HG03439 (cell line): ENCODE measurements at regions not wholly inside any gene's neighbourhood (a gene's known extent, or its start where the extent isn't known, plus 50 kb on each side); places are given as distances from the start of the nearest gene placed in this dataset.

Experiments used
- ATAC-seq: cut with Tn5 transposase; IDR thresholded peaks from one replicate; pipeline ENCODE4 v1.9.1; 2021; ENCODE audit warnings: mild to moderate bottlenecking, moderate library complexity; ENCODE audit not compliant: unreplicated experiment

DNA sequence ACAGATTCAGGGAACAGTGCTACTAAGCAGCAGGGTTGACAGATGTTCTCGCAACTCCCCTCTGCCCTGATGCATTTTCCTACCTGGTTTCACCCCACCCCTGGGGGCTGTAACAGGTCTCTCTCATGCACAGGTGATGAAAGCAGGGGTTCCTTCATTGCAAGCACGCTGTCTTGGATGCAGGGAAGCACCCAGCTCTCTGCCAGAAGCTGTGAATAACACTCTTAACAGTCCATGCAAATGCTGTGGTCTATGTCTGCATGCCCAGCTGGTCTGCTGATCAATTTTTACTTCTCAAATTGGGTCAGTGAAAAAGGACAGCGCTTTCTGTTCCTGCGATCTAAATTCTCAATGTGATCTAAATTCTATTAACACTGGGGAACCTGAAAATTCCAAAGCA, 246.3 kb upstream of the TSHZ3 start:
- no peak for ATAC-seq

DNA sequence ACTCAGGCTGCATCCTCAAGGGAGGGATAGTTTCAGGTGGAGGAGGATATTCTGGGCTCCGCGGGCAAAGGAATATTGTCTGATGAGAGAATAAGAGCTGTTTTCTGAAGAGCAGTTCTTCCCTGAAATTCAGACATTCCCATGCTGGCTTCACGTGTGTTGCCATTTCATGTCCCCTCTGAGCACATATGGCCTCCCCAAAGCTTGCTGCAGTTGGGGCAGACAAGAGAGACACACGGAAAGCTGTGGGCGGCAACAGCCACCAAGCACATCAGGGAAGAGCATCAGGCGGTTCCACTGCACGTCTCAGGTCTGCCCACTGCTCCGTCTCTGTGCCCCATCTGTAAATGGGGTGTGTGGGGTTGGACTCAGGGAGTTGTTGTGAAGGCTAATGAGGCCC, 247.5 kb upstream of the TSHZ3 start:
- no peak for ATAC-seq

DNA sequence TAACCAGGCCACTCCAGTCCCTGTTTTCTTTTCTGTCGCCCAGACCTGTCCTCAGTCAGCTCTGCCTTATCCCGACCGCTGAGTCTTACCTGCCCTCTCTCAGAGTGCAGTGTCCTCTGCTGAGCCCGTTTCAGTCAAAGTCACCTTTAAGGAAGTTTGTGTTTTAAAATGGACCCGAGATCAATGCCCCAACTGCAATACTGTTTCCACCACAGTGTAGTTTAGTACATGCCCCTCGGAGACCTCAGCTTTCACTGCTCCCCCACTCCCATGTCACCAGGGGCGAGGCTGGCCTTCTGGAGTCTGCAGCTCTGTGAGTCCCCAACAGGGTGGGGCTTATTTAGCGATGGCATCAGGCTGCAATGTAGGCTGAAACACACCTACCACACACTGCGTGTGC, 248.4 kb upstream of the TSHZ3 start:
- no peak for ATAC-seq

DNA sequence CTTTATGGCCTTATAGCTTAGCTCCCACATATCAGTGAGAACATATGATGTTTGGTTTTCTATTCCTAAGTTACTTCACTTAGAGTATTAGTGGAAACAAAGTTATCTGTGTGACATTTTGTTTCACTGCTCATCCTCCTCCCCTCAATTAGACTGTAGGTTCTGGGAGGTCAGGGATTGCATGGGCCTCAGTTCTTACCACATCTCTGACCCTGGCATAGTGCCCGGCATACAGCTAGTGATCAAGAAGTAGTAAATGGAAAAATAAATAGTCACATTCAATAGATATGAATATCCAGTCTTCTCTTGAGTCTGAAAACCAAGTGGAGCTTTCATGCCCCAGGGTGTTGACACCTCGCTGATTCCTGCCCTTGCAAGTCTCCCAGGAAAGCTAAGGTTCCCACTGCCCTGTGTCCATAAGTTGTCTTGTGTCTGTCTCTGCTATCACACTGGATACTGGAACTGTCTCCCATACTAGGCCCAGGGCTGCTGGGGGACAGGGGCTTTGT, 249.5 kb upstream of the TSHZ3 start:
- no peak for ATAC-seq

DNA sequence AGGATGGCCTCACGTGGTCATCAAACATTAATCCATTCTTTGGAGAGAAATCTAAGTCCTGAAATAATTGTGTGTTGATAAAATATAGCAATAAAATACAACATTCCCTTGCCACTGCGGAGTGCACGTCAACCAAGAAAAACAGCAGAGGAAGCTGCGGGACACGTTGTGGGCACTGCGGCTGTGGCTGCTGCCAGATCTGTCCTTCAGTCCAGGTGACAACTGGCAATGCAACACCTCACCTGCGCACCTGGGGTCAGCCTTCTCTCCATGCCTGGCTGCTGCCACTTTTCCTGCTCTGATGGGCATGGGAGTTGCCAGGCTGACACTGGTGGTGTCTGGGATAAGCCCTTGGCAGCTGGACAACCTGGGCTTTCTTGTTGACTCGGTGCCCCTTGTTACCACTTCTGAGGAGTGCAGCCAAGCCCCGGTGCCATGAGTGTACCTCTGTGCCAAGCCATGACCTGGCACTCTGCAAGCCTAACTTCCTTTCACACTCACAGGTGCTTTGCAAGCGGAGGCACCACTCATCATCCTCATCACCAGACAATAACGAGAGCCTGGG, 251.6 kb upstream of the TSHZ3 start:
- no peak for ATAC-seq

DNA sequence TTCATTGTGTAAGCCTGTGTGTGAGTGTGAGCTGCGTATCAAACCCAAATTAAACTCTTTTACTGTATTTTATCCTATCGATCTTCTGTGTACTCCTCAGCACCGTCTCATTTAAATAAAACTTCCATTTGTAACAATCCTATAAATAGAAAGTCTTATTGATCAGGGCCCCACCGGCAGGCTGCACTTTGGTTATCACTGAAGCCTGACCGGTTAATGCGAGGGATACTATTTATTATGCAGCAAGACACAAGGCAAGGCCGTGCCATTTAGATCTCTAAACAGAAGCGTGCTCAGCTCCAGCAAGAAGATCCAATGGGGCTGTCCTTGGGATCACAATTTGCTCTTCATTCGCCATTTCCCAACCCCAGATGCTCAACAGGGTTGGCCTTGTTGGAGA, 252.6 kb upstream of the TSHZ3 start:
- ATAC-seq, result no peak

DNA sequence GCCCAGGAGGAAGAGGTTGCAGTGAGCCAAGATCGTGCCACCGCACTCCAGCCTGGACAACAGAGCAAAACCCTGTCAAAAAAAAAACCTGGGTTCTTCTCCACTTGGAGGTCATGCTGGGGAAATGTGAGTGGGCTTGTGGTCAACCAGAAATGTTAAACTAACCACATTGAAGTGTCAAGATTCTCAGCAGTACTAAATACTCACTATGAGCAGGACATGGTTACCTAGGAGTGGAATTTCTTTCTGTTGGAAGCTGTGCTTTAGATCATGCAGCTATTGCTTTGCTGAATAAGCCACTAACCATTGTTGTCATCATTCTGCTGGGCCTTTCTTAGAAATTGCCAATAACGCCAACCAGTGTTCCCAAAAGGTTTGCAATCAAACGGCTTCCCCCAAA, 253.3 kb upstream of the TSHZ3 start:
- no peak for ATAC-seq

- ATAC-seq, result no peak
Observed at GRCh38 chr19:31604493-31605040, 255.3 kb upstream of the TSHZ3 start.

DNA sequence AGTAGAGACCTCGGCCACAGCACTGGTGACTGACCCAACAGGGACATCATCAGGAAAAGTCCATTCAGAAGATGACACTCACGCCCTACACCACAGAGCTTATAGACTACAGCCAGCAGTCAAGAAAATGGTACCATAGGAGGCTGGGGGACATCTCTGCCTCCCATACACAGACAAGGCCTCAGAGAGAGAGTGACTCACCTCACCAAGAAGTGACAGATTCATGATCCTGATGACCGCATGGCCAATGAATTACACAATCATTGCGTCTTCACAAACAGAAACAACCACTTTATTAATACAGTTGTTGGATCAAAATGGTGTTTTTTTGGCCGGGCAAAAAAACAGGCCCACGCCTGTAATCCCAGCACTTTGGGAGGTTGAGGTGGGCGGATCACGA, 260.8 kb upstream of the TSHZ3 start:
- no peak for ATAC-seq

- no peak for ATAC-seq
Observed at GRCh38 chr19:31611046-31611877, 262.0 kb upstream of the TSHZ3 start.

DNA sequence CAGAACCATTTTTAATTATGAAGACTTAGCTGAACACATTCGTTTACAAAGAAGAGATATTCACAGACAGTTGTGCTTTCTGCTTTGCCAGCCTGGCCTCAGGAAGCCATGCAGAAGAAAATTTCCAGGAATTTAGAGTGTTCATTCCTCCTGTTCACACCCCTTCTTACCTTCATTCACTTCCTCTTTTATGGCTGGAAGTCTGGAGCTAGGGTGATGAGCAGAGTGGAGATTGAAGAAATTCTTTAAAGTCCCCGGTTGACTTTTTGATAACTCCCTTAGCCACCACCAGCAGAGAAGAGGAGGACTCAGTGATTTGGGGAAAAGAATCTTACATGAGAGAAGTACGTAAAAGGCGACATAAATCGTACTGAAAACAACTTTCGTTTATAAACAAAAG, 263.6 kb upstream of the TSHZ3 start:
- no peak for ATAC-seq

DNA sequence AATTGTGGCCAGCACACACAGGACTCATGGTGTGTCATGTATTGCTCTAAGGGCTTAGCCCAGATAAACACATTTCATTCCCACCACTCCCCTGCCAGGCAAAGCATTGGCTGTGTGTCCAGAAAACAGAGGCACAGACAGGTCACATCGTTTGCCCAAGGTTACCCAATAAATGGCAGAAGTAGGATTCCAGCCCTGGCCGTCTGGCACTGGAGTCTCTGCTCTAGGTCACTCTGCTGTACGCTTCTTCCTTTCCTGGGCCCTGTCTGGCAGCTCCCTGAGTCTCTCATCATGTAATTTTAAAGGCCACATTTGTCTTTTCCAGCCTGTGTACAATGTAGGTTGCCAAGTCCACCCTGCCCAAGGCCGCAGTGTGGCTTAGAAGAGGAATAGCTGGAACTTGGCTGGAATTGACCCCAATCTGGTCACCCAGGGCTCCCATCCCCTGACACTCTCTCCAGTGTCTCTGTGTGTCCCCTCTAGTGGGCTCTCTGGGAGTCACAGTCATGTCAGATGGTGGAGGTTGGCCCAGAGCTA, 264.5 kb upstream of the TSHZ3 start:
- no peak for ATAC-seq

- no peak for ATAC-seq
Observed at GRCh38 chr19:31616031-31616430, 266.8 kb upstream of the TSHZ3 start.

DNA sequence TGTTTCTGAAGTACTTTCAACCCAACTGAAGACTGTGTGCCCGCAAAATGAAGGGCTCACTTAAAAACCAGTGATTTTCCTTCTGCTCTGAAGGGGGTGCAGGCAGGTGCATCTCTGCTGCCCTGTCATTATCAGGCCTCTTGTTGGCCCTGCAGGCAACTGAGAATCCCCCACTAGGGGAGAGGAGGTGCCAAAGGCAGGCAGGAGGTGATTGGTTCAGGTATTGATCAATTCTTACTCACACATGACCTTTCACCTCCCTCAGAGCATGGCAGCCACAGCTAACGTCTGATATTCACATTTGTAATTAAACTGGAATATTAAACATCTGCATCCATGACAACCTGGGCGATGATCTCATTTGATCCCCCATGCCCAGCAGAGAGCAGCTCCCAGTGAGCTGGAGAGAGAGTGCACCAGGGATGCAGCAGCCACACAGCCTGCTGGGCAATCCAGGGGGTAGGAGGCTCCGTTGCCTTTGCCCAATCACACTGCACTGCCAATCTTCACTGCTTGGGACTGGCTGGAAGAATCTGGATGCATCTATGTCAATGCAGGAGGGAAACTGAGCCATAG, 267.9 kb upstream of the TSHZ3 start:
- ATAC-seq, result no peak

- ATAC-seq, result no peak
Observed at GRCh38 chr19:31625056-31625455, 275.8 kb upstream of the TSHZ3 start.

DNA sequence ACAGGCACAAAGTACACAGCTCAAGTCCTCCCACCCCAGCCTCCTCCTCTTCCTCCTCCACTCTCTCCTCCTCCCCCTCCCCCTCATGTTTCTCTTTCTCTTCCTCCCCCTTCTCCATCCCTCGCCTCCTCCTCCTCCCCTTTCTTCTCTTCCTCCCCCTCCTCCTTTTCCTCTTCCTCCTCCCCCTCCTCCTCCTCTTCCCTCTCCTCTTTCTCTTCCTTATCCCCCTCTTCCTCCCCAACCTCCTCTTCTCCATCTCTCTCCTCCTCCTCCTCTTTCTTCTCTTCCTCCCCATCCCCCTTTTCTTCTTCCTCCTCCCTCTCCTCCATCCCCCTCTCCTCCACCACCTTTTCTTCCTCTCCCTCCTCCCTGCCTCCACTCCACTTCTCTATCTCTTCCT, 276.3 kb upstream of the TSHZ3 start:
- no peak for ATAC-seq

GRCh38 chr19:31626941-31627340, 277.7 kb upstream of the TSHZ3 start:
- no peak for ATAC-seq

GRCh38 chr19:31627620-31628365, 278.6 kb upstream of the TSHZ3 start:
- no peak for ATAC-seq

DNA sequence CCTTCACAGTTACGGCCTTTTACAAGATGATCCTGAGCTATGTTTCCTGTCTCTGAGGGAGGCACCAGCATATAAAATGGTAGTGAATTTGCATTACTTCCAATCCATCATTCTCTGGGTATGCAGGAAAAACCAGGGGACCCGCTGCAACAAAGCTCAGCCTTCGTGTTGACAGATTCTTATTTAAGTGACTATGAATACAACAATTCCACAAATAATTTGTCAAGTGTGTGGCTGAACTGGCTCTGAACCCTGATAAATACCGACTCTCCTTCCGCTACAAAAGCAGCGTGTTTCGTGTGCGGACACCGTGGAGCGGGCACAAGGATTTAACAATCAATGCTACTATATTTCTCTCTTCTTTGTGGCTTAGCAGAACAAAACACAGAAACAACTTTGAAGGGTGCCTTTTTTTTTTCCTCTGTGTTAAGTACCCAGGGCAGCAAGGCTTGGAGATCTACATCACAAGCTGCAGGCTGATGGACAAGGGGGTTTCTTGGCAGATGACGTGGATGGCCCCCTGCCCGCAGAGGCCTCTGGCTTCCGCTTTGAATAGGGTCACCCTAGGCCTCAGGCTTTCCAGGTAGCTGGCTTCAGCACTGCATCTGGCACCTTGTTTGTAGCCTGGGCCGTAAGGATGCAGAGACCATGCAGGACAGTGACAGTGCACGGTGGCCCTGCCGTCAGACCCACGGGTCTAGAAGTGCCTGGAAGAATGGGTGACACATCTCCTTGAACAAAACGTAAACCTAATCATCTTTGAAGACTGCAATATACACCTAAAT, 280.5 kb upstream of the TSHZ3 start:
- ATAC-seq, result no peak

DNA sequence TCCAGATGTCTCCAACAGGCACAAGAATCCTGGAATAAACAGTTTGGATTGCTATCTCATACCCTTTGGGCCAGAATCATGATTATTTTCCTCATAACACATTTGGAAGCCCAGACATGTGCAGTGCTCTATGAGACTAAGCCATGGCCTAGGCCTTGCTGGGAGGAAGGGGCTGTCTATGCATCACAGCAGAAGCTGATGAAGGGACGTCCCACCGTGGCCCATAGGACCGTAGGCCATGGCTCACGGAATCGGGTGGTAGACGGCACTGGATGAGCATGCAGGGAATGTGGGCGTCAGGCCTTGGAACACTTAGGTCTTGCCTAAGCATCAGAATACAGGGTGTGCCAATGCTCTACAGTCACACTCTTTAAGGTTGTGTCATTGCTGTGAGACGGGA, 283.8 kb upstream of the TSHZ3 start:
- ATAC-seq, result no peak
